Mesenchymal stem cell (in vitro differentiated cells and primary cell): ENCODE measurements at regions not wholly inside any gene's neighbourhood (a gene's known extent, or its start where the extent isn't known, plus 50 kb on each side); places are given as distances from the start of the nearest gene placed in this dataset.
A peak's percentile ranks its signal among the peaks of the same experiment; 100 is the strongest.

Experiments
- DNase-seq: peaks from one replicate; pipeline ENCODE4 v3.0.0-alpha.2; 2013
- H2AFZ ChIP-seq: one replicate; pipeline ENCODE4 v1.6.1; 2013; ENCODE audit warnings: low read depth, mild to moderate bottlenecking, control low read depth, inconsistent platforms, low read length, moderate library complexity
- H2AK5ac ChIP-seq: 2 replicates; pipeline ENCODE4 v1.6.1; 2013; ENCODE audit warnings: low read length, moderate library complexity, mild to moderate bottlenecking, inconsistent platforms; ENCODE audit not compliant: severe bottlenecking
- H2BK120ac ChIP-seq: one replicate; pipeline ENCODE4 v1.6.1; 2013; ENCODE audit warnings: low read depth, mild to moderate bottlenecking, inconsistent platforms, low read length, moderate library complexity
- H2BK12ac ChIP-seq, 2 experiments: one replicate each; pipeline ENCODE4 v1.6.1; 2013; ENCODE audit warnings: inconsistent platforms in 2 of 2, low read length in 2 of 2, mild to moderate bottlenecking in 2 of 2, moderate library complexity in 2 of 2, control low read depth in 1 of 2
- H2BK15ac ChIP-seq: one replicate; pipeline ENCODE4 v1.6.1; 2013; ENCODE audit warnings: mild to moderate bottlenecking, low read depth, inconsistent platforms; ENCODE audit not compliant: poor library complexity, severe bottlenecking
- H2BK5ac ChIP-seq: 2 replicates; pipeline ENCODE4 v1.6.1; 2013; ENCODE audit warnings: low read depth, mild to moderate bottlenecking, low read length, control low read depth, inconsistent platforms; ENCODE audit not compliant: poor library complexity, severe bottlenecking
- H3K14ac ChIP-seq, 2 experiments: one replicate each; pipeline ENCODE4 v1.6.1; 2013; ENCODE audit warnings: inconsistent platforms in 2 of 2, low read length in 2 of 2, control low read depth in 1 of 2, mild to moderate bottlenecking in 1 of 2, moderate library complexity in 1 of 2
- H3K18ac ChIP-seq, 2 experiments: one replicate each; pipeline ENCODE4 v1.6.1; 2013; ENCODE audit warnings: inconsistent platforms in 2 of 2, low read length in 2 of 2, control low read depth in 1 of 2, low read depth in 1 of 2, mild to moderate bottlenecking in 1 of 2
- H3K23ac ChIP-seq, 2 experiments: one replicate each; pipeline ENCODE4 v1.6.1; 2013; ENCODE audit warnings: inconsistent platforms in 2 of 2, low read length in 2 of 2, mild to moderate bottlenecking in 2 of 2, moderate library complexity in 2 of 2, control low read depth in 1 of 2
- H3K27ac ChIP-seq: 2 replicates; pipeline ENCODE4 v1.5.1; 2013; ENCODE audit warnings: mild to moderate bottlenecking, moderate library complexity, low read length, control low read depth, inconsistent platforms; ENCODE audit not compliant: poor library complexity, severe bottlenecking
- H3K27me3 ChIP-seq, 2 experiments: 2 replicates each; pipeline versions ENCODE4 v1.6.1 to v1.7.0; 2013; ENCODE audit warnings: low read length in 2 of 2, mild to moderate bottlenecking in 2 of 2, moderate library complexity in 2 of 2, control low read depth in 1 of 2, inconsistent platforms in 1 of 2; ENCODE audit not compliant: control insufficient read depth in 1 of 2, insufficient read depth in 1 of 2
- H3K36me3 ChIP-seq, 2 experiments: 2 replicates each; pipeline versions ENCODE4 v1.6.1 to v1.7.0; 2013; ENCODE audit warnings: low read length in 2 of 2, control low read depth in 1 of 2, inconsistent platforms in 1 of 2, low read depth in 1 of 2, mild to moderate bottlenecking in 1 of 2; ENCODE audit not compliant: insufficient read depth in 2 of 2, control insufficient read depth in 1 of 2
- H3K4ac ChIP-seq, 2 experiments: one replicate each; pipeline ENCODE4 v1.6.1; 2013; ENCODE audit warnings: inconsistent platforms in 2 of 2, low read length in 2 of 2, mild to moderate bottlenecking in 2 of 2, moderate library complexity in 2 of 2, control low read depth in 1 of 2, low read depth in 1 of 2
- H3K4me1 ChIP-seq: 2 replicates; pipeline ENCODE4 v1.6.1; 2013; ENCODE audit warnings: low read depth, low read length, control low read depth; ENCODE audit not compliant: control insufficient read depth, insufficient read depth
- H3K4me2 ChIP-seq: 2 replicates; pipeline ENCODE4 v1.6.1; 2013; ENCODE audit warnings: low read length, mild to moderate bottlenecking, inconsistent platforms; ENCODE audit not compliant: poor library complexity, severe bottlenecking
- H3K4me3 ChIP-seq, 2 experiments: 2 replicates each; pipeline versions ENCODE4 v1.5.1 to v1.7.0; 2013; ENCODE audit warnings: low read length in 2 of 2, mild to moderate bottlenecking in 2 of 2, control low read depth in 1 of 2, low read depth in 1 of 2; ENCODE audit not compliant: insufficient read depth in 1 of 2
- H3K79me1 ChIP-seq: replicated peaks from 2 replicates; pipeline ENCODE4 v1.6.1; 2013; ENCODE audit warnings: mild to moderate bottlenecking, control low read depth, low read length, inconsistent platforms; ENCODE audit not compliant: poor library complexity, severe bottlenecking
- H3K9ac ChIP-seq: 2 replicates; pipeline ENCODE4 v1.7.0; 2013; ENCODE audit warnings: mild to moderate bottlenecking, low read length, moderate library complexity
- H3K9me3 ChIP-seq: 2 replicates; pipeline ENCODE4 v1.7.0; 2013; ENCODE audit warnings: mild to moderate bottlenecking, low read length; ENCODE audit not compliant: control insufficient read depth
- H4K8ac ChIP-seq: one replicate; pipeline ENCODE4 v1.6.1; 2013; ENCODE audit warnings: inconsistent platforms, mild to moderate bottlenecking, low read length, moderate library complexity
- H4K91ac ChIP-seq: one replicate; pipeline ENCODE4 v1.6.1; 2013; ENCODE audit warnings: mild to moderate bottlenecking, low read length, inconsistent platforms
- WGBS: methylation state at CpG from one replicate; pipeline ENCODE4 v1.1.7; 2013; ENCODE audit warnings: mixed read lengths; 5-methylcytosine and 5-hydroxymethylcytosine counted together

GRCh38 chr16:59324462-59324861, 590.3 kb upstream of the GOT2 start:
- Histone ChIP-seq H4K8ac (no peak overlapping the region), H3K36me3 (no peaks in the 10 kb centered on the region), H3K27me3 (no peaks in the 10 kb centered on the region), H2AFZ (no peak overlapping the region), H3K79me1 (no peaks in the 10 kb centered on the region), H2AK5ac (no peak overlapping the region), H3K4me2 (no peak overlapping the region), H3K4me1 (peaks cover 6% of the 10 kb centered on the region), H3K14ac (no peak overlapping the region), H3K4ac (no peak overlapping the region), H2BK5ac (peak overlapping the region; percentile 90), H3K18ac (no peak overlapping the region), H2BK15ac (no peak overlapping the region), H2BK120ac (no peak overlapping the region), H3K9me3 (no peaks in the 10 kb centered on the region), H3K9ac (no peak overlapping the region), H4K91ac (no peak overlapping the region), H3K4me3 (no peak overlapping the region), H3K27ac (peak overlapping the region; percentile 96), H3K23ac (no peak overlapping the region), H2BK12ac (no peak overlapping the region)
- 46% methylated on average over 2 of the region's 5 CpGs for WGBS
- peak; percentile 14 for DNase-seq

GRCh38 chr16:59320657-59321056, 586.5 kb upstream of the GOT2 start:
- Histone ChIP-seq H3K14ac (no peak overlapping the region), H3K4me3 (no peak overlapping the region), H3K23ac (no peak overlapping the region), H3K9me3 (no peaks in the 10 kb centered on the region), H2AK5ac (no peak overlapping the region), H3K9ac (no peak overlapping the region), H3K18ac (no peak overlapping the region), H4K91ac (no peak overlapping the region), H2BK12ac (no peak overlapping the region), H3K4ac (no peak overlapping the region), H3K4me1 (peaks cover 3% of the 10 kb centered on the region), H2AFZ (no peak overlapping the region), H4K8ac (no peak overlapping the region), H3K27me3 (no peaks in the 10 kb centered on the region), H3K36me3 (no peaks in the 10 kb centered on the region), H3K79me1 (no peaks in the 10 kb centered on the region), H2BK15ac (no peak overlapping the region), H2BK5ac (no peak overlapping the region), H2BK120ac (no peak overlapping the region), H3K27ac (no peak overlapping the region), H3K4me2 (no peak overlapping the region)
- 92% methylated on average over 1 of the region's 1 CpG for WGBS
- no peak for DNase-seq

GRCh38 chr16:59319871-59320270, 585.8 kb upstream of the GOT2 start:
- H2BK15ac ChIP-seq, result no peak overlapping the region
- H4K8ac ChIP-seq, result no peak overlapping the region
- H3K4me1 ChIP-seq, result peaks cover under 1% of the 10 kb centered on the region
- DNase-seq, result no peak
- H3K4me3 ChIP-seq, result no peak overlapping the region
- no peaks in the 10 kb centered on the region for H3K79me1 ChIP-seq
- no peaks in the 10 kb centered on the region for H3K27me3 ChIP-seq
- H2AK5ac ChIP-seq, result no peak overlapping the region
- no peak overlapping the region for H3K9ac ChIP-seq
- no peak overlapping the region for H2AFZ ChIP-seq
- no peak overlapping the region for H2BK12ac ChIP-seq
- no peak overlapping the region for H3K27ac ChIP-seq
- no peaks in the 10 kb centered on the region for H3K36me3 ChIP-seq
- no peak overlapping the region for H3K4ac ChIP-seq
- H3K9me3 ChIP-seq, result no peaks in the 10 kb centered on the region
- H3K18ac ChIP-seq, result no peak overlapping the region
- no CpG with 5 or more reads among the region's 3 CpGs for WGBS
- H3K14ac ChIP-seq, result no peak overlapping the region
- no peak overlapping the region for H4K91ac ChIP-seq
- no peak overlapping the region for H2BK5ac ChIP-seq
- no peak overlapping the region for H3K23ac ChIP-seq
- H2BK120ac ChIP-seq, result no peak overlapping the region
- no peak overlapping the region for H3K4me2 ChIP-seq

- no peak overlapping the region for H2BK12ac ChIP-seq
- no peak overlapping the region for H3K9ac ChIP-seq
- H3K36me3 ChIP-seq, result no peaks in the 10 kb centered on the region
- no peak overlapping the region for H3K4ac ChIP-seq
- no peak overlapping the region for H2BK5ac ChIP-seq
- no peak overlapping the region for H3K14ac ChIP-seq
- no peak overlapping the region for H3K4me3 ChIP-seq
- no peak overlapping the region for H3K27ac ChIP-seq
- H3K27me3 ChIP-seq, result no peaks in the 10 kb centered on the region
- H3K9me3 ChIP-seq, result no peaks in the 10 kb centered on the region
- no peak overlapping the region for H4K8ac ChIP-seq
- DNase-seq, result no peak
- H3K23ac ChIP-seq, result no peak overlapping the region
- no peak overlapping the region for H3K4me2 ChIP-seq
- no peak overlapping the region for H2BK120ac ChIP-seq
- H2BK15ac ChIP-seq, result no peak overlapping the region
- no peak overlapping the region for H4K91ac ChIP-seq
- H2AFZ ChIP-seq, result no peak overlapping the region
- H3K79me1 ChIP-seq, result no peaks in the 10 kb centered on the region
- H3K4me1 ChIP-seq, result no peaks in the 10 kb centered on the region
- H2AK5ac ChIP-seq, result no peak overlapping the region
- H3K18ac ChIP-seq, result no peak overlapping the region
- WGBS, result 79% methylated on average over 3 of the region's 4 CpGs
These were observed 571.7 kb upstream of the GOT2 start for GRCh38 chr16:59305850-59306249.
